Gastroesophageal sphincter (tissue), 3 donors: ENCODE measurements at regions not wholly inside any gene's neighbourhood (a gene's known extent, or its start where the extent isn't known, plus 50 kb on each side); places are given as distances from the start of the nearest gene placed in this dataset.

ENCODE experiments used
- EP300 ChIP-seq: sonication (generic); formaldehyde crosslinking; IDR thresholded peaks from one replicate; pipeline ENCODE4 v1.6.1; 2017; ENCODE audit warnings: antibody characterized with exemption, mild to moderate bottlenecking
- POLR2A ChIP-seq, 2 donors: fragments of 450-650 bp; IDR thresholded peaks; one replicate each; pipeline ENCODE4 v1.6.1; 2017; ENCODE audit warnings: antibody characterized with exemption in 2 of 2, mild to moderate bottlenecking in 2 of 2, moderate library complexity in 1 of 2
- POLR2AphosphoS5 ChIP-seq: sonication (generic); formaldehyde crosslinking; IDR thresholded peaks from one replicate; pipeline ENCODE4 v1.6.1; 2017; ENCODE audit warnings: antibody characterized with exemption
- TF ChIP-seq, protein P1 (sequence below), 4 experiments: fragments of 200-600 bp in 2 of 4; fragments of 450-650 bp in 2 of 4; sonication (generic) in 1 of 4; IDR thresholded peaks; one replicate each; pipeline ENCODE4 v1.5.1; 2017 to 2019; ENCODE audit warnings: antibody characterized with exemption in 4 of 4, mild to moderate bottlenecking in 2 of 4, moderate library complexity in 2 of 4

DNA sequence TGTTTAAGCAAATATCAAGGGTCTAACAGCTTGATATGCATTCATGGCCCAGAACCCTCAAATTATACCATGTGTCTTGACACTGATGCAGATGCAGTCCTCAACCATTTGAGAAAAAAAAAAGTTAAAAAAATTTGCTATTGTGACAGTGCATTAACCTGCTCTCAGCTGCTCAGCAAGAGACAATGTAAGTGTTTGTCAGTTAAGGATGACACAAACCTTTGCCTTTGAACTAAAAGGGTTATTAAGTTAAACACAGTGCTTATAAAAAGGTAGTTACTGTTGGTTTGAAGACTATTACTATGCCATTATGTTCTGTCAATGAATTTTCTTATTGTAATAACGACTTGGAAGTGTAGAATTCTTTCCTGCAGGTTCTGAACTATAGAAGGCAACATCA is 655.6 kb upstream of the NEGR1 start:
- TF ChIP-seq EP300 = no peak
- TF ChIP-seq, protein P1, sequence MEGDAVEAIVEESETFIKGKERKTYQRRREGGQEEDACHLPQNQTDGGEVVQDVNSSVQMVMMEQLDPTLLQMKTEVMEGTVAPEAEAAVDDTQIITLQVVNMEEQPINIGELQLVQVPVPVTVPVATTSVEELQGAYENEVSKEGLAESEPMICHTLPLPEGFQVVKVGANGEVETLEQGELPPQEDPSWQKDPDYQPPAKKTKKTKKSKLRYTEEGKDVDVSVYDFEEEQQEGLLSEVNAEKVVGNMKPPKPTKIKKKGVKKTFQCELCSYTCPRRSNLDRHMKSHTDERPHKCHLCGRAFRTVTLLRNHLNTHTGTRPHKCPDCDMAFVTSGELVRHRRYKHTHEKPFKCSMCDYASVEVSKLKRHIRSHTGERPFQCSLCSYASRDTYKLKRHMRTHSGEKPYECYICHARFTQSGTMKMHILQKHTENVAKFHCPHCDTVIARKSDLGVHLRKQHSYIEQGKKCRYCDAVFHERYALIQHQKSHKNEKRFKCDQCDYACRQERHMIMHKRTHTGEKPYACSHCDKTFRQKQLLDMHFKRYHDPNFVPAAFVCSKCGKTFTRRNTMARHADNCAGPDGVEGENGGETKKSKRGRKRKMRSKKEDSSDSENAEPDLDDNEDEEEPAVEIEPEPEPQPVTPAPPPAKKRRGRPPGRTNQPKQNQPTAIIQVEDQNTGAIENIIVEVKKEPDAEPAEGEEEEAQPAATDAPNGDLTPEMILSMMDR (IDR thresholded peaks at IDR 0.05) = no peak
- no peak for TF ChIP-seq POLR2AphosphoS5
- TF ChIP-seq POLR2A (IDR thresholded peaks at IDR 0.05) = no peak
